ENCODE measurements at regions not wholly inside any gene's neighbourhood (a gene's known extent, or its start where the extent isn't known, plus 50 kb on each side); places are given as distances from the start of the nearest gene placed in this dataset.

DNA sequence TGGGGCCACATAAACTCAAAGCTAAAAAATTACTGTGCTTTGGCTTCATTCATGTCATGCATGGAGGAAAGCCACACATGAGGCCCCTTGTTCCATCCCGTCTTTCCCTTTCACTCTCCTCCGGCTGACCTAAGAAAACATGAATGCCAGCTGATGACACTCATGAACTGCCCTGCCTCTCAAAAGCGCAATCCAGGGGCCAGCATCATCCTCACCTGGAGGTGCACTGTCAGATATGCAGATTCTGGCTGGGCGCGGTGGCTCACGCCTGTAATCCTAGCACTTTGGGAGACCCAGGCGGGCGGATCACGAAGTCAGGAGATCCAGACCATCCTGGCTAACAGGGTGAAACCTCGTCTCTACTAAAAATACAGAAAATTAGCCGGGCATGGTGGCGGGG lies 116.1 kb upstream of the FOXN3 start:
- Histone ChIP-seq H3K4me2 (ENCODE audit: low read depth, low read length, poor library complexity, severe bottlenecking) (no peak overlapping the region), H3F3A (ENCODE audit: insufficient read depth) (no peaks in the 10 kb centered on the region), H3K9me3 (ENCODE audit: insufficient read depth, low read length) (no peaks in the 10 kb centered on the region), H3K4me3 (ENCODE audit: insufficient read depth, low read length, poor library complexity, severe bottlenecking) (no peak overlapping the region), H2AFZ (ENCODE audit: low read depth, low read length, severe bottlenecking) (no peak overlapping the region), H3K9ac (ENCODE audit: low read length) (no peak overlapping the region), H3K9me2 (replicated peaks; ENCODE audit: insufficient read depth, low read length) (no peaks in the 10 kb centered on the region; the same call in 1 of the 2 replicates), H3K79me2 (ENCODE audit: insufficient read depth, low read length) (no peaks in the 10 kb centered on the region), H3K27ac (ENCODE audit: low read depth, low read length) (no peak overlapping the region), H4K20me1 (ENCODE audit: low read depth, low read length) (no peaks in the 10 kb centered on the region), H3K36me3 (ENCODE audit: low read length) (no peaks in the 10 kb centered on the region), H3K27me3 (ENCODE audit: low read length) (no peaks in the 10 kb centered on the region)
- TF ChIP-seq EZH2phosphoT487 (conservative IDR thresholded peaks at IDR 0.05; ENCODE audit: low read length): no peak
- TF ChIP-seq, protein P1, sequence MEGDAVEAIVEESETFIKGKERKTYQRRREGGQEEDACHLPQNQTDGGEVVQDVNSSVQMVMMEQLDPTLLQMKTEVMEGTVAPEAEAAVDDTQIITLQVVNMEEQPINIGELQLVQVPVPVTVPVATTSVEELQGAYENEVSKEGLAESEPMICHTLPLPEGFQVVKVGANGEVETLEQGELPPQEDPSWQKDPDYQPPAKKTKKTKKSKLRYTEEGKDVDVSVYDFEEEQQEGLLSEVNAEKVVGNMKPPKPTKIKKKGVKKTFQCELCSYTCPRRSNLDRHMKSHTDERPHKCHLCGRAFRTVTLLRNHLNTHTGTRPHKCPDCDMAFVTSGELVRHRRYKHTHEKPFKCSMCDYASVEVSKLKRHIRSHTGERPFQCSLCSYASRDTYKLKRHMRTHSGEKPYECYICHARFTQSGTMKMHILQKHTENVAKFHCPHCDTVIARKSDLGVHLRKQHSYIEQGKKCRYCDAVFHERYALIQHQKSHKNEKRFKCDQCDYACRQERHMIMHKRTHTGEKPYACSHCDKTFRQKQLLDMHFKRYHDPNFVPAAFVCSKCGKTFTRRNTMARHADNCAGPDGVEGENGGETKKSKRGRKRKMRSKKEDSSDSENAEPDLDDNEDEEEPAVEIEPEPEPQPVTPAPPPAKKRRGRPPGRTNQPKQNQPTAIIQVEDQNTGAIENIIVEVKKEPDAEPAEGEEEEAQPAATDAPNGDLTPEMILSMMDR (IDR thresholded peaks at IDR 0.05; ENCODE audit: insufficient read depth, low read length, poor library complexity, severe bottlenecking): no peak

DNA sequence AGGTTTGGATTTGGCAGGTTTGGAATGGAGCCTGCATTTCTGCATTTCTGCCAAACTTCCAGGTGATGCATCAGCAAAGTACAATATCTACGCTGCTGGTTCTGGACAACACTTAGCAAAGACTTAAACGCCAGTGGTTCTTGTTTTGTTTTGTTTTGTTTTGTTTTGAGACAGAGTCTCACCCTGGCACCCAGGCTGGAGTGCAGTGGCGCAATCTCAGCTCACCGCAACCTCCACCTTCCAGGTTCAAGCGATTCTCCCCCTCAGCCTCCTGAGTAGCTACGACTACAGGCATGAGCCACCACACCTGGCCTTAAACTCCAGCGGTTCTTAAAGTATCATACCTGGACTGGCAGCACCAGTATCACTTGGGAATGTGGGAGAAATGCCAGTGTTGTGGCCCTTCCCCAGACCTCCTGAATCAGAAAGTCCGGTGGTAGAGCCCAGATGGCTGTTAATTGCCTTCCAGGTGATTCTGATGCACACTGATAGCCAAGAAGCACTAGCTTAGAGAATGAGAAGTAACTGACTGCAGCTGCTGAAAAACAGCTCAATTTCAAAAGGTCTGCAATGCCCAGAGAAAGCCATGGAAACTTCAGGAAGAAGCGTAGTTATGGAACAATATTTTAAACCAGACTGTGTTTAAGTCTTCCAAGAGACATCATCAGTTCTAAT lies 114.8 kb upstream of the FOXN3 start:
- Histone ChIP-seq H2AFZ (ENCODE audit: low read depth, low read length, severe bottlenecking) (no peak overlapping the region), H3K4me3 (ENCODE audit: insufficient read depth, low read length, poor library complexity, severe bottlenecking) (no peak overlapping the region), H3K4me2 (ENCODE audit: low read depth, low read length, poor library complexity, severe bottlenecking) (no peak overlapping the region), H4K20me1 (ENCODE audit: low read depth, low read length) (no peaks in the 10 kb centered on the region), H3K27ac (ENCODE audit: low read depth, low read length) (no peak overlapping the region), H3K9me3 (ENCODE audit: insufficient read depth, low read length) (no peaks in the 10 kb centered on the region), H3K36me3 (ENCODE audit: low read length) (no peaks in the 10 kb centered on the region), H3K79me2 (ENCODE audit: insufficient read depth, low read length) (no peaks in the 10 kb centered on the region), H3K9ac (ENCODE audit: low read length) (no peak overlapping the region), H3K27me3 (ENCODE audit: low read length) (no peaks in the 10 kb centered on the region), H3F3A (ENCODE audit: insufficient read depth) (0 out of 2 replicates have a peak, but pooled peaks cover under 1% of the 10 kb centered on the region), H3K9me2 (replicated peaks; ENCODE audit: insufficient read depth, low read length) (no peaks in the 10 kb centered on the region)
- TF ChIP-seq EZH2phosphoT487 (conservative IDR thresholded peaks at IDR 0.05; ENCODE audit: low read length): no peak
- TF ChIP-seq, protein P1 (IDR thresholded peaks at IDR 0.05; ENCODE audit: insufficient read depth, low read length, poor library complexity, severe bottlenecking): no peak

DNA sequence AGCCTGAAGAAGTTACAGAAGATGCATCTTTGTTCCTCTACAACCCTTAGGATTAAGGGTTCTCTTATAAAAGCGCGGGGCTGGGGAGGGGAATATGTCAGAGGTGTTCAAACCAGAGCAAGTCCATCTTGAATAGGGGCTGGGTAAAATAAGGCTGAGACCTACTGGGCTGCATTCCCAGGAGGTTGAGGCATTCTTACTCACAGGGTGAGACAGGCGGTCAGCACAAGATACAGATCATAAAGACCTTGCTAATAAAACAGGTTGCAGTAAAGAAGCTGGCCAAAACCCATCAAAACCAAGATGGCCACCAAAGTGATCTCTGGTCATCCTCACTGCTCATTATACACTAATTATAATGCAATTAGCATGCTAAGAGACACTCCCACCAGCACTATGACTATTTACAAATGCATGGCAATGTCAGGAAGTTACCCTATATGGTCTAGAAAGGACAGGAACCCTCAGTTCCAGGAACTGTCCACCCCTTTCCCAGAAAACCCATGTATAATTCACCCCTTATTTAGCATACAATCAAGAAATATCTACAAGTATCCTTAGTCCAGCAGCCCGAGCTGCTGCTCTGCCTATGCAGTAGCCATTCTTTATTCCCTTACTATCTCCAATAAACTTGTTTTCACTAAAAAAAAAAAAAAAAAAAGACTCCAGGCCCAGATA lies 108.1 kb upstream of the FOXN3 start:
- TF ChIP-seq, protein P1 (IDR thresholded peaks at IDR 0.05; ENCODE audit: insufficient read depth, low read length, poor library complexity, severe bottlenecking): no peak
- no peak for TF ChIP-seq EZH2phosphoT487 (conservative IDR thresholded peaks at IDR 0.05; ENCODE audit: low read length)
- Histone ChIP-seq H3K4me2 (ENCODE audit: low read depth, low read length, poor library complexity, severe bottlenecking) (no peak overlapping the region), H4K20me1 (ENCODE audit: low read depth, low read length) (no peaks in the 10 kb centered on the region), H3K9me2 (replicated peaks; ENCODE audit: insufficient read depth, low read length) (no peaks in the 10 kb centered on the region), H3K27ac (ENCODE audit: low read depth, low read length) (no peak overlapping the region), H3K36me3 (ENCODE audit: low read length) (peaks cover 7% of the 10 kb centered on the region; the same call in 1 of the 2 replicates), H3K9ac (ENCODE audit: low read length) (no peak overlapping the region), H3K9me3 (ENCODE audit: insufficient read depth, low read length) (peaks cover 12% of the 10 kb centered on the region; the same call in 1 of the 2 replicates), H2AFZ (ENCODE audit: low read depth, low read length, severe bottlenecking) (no peak overlapping the region), H3K27me3 (ENCODE audit: low read length) (no peaks in the 10 kb centered on the region), H3K79me2 (ENCODE audit: insufficient read depth, low read length) (no peaks in the 10 kb centered on the region), H3F3A (ENCODE audit: insufficient read depth) (0 out of 2 replicates have a peak, but pooled peaks cover 4% of the 10 kb centered on the region), H3K4me3 (ENCODE audit: insufficient read depth, low read length, poor library complexity, severe bottlenecking) (no peak overlapping the region)

Data from SU-DHL-6 (cell line).